ENCODE measurements at regions not wholly inside any gene's neighbourhood (a gene's known extent, or its start where the extent isn't known, plus 50 kb on each side); places are given as distances from the start of the nearest gene placed in this dataset.
"Not testable (repeated sequence)": the region's sequence is repeated elsewhere in the genome, so short reads cannot be mapped to it uniquely, and the experiment has no call there.

DNA sequence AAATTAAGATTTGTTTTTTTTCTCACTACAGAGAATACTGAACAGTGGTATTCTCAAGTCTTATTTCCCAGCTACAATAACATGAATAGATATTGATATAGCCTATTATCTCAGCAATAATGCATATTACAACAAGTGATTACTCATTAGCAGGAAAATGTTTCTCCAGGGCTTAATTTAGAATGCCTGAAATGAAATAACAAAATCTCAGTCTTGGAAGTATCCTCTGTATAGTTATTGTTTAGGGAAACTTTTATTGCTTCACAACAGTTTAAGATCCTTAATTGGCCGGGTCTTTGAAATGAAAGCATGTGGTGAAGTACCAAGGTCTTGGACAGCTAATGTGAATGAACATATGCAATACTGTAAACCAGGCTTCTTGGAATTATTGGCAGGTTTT is 79.1 kb upstream of the ZEB1 start:
- CTCF ChIA-PET = no interaction called here
- H3K4me1 ChIP-seq (replicated peaks; ENCODE audit: insufficient read depth) = 0 out of 2 replicates have a peak, but pooled peaks cover 9% of the 10 kb centered on the region
- no peaks in the 10 kb centered on the region for H4K20me1 ChIP-seq (ENCODE audit: insufficient read depth)
- TF ChIP-seq EZH2 (IDR thresholded peaks at IDR 0.05; ENCODE audit: low read depth) = no peak
- TF ChIP-seq, protein P1, sequence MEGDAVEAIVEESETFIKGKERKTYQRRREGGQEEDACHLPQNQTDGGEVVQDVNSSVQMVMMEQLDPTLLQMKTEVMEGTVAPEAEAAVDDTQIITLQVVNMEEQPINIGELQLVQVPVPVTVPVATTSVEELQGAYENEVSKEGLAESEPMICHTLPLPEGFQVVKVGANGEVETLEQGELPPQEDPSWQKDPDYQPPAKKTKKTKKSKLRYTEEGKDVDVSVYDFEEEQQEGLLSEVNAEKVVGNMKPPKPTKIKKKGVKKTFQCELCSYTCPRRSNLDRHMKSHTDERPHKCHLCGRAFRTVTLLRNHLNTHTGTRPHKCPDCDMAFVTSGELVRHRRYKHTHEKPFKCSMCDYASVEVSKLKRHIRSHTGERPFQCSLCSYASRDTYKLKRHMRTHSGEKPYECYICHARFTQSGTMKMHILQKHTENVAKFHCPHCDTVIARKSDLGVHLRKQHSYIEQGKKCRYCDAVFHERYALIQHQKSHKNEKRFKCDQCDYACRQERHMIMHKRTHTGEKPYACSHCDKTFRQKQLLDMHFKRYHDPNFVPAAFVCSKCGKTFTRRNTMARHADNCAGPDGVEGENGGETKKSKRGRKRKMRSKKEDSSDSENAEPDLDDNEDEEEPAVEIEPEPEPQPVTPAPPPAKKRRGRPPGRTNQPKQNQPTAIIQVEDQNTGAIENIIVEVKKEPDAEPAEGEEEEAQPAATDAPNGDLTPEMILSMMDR (conservative IDR thresholded peaks at IDR 0.05) = no peak
- H3K36me3 ChIP-seq (ENCODE audit: low read depth) = no peaks in the 10 kb centered on the region
- no peaks in the 10 kb centered on the region for H3K9me3 ChIP-seq (ENCODE audit: insufficient read depth, low read depth)
- no peaks in the 10 kb centered on the region for H3K9me2 ChIP-seq (ENCODE audit: insufficient read depth)
- no peak overlapping the region for H3K27ac ChIP-seq
- H3K4me2 ChIP-seq = no peak overlapping the region
- no peak overlapping the region for H2AFZ ChIP-seq
- no peaks in the 10 kb centered on the region for H3F3A ChIP-seq (ENCODE audit: insufficient read depth, low read depth)
- intact Hi-C loops (cut with micrococcal nuclease; ENCODE audit: unreplicated experiment) = no loop called here
- POLR2A ChIA-PET (ENCODE audit: unreplicated experiment) = interaction anchor here (0.5 kb wide), 1 partner anchor 947 kb away, joined by 9 read pairs; no protein-coding TSS in a partner anchor
- H3K4me3 ChIP-seq = no peak overlapping the region
- no peak for DNase-seq
- no TSS peak for BruUV-seq (replicated peaks)
- H3K79me2 ChIP-seq (ENCODE audit: low read depth) = no peaks in the 10 kb centered on the region
- no peaks in the 10 kb centered on the region for H3K27me3 ChIP-seq (ENCODE audit: insufficient read depth, low read depth)

DNA sequence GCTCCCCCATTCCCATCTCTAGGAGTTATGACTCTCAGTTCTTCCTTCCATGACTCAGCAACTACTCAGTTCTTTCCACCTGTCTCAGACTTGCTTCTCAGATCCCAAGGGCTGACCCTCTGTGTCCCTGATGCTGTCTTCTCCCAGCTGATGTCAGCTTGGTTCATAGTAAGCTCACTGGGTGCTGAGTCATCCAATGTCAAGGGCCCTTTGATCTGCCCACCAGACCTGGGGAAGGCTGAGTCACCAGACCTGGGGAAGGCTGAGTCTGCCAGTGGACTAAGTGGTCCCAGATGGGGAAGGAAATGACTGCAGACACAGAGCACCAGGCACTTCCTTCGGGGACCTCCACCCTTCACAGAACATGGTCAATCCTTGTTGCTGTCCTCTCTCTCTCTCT is 76.1 kb upstream of the ZEB1 start:
- DNase-seq = peak; percentile 51 to 67
- Histone ChIP-seq H3F3A (ENCODE audit: insufficient read depth, low read depth) (no peaks in the 10 kb centered on the region), H3K79me2 (ENCODE audit: low read depth) (no peaks in the 10 kb centered on the region), H3K9me3 (ENCODE audit: insufficient read depth, low read depth) (no peaks in the 10 kb centered on the region), H3K27ac (no peak overlapping the region; the same call in 1 of the 2 replicates), H2AFZ (no peak overlapping the region), H3K27me3 (ENCODE audit: insufficient read depth, low read depth) (no peaks in the 10 kb centered on the region), H3K4me2 (no peak overlapping the region), H4K20me1 (ENCODE audit: insufficient read depth) (no peaks in the 10 kb centered on the region), H3K4me1 (replicated peaks; ENCODE audit: insufficient read depth) (0 out of 2 replicates have a peak, but pooled peaks cover 9% of the 10 kb centered on the region), H3K4me3 (no peak overlapping the region), H3K9me2 (ENCODE audit: insufficient read depth) (no peaks in the 10 kb centered on the region), H3K36me3 (ENCODE audit: low read depth) (no peaks in the 10 kb centered on the region)
- intact Hi-C loops (cut with micrococcal nuclease; ENCODE audit: unreplicated experiment) = no loop called here
- CTCF ChIA-PET = no interaction called here
- no peak for TF ChIP-seq EZH2 (IDR thresholded peaks at IDR 0.05; ENCODE audit: low read depth)
- TF ChIP-seq, protein P1 (conservative IDR thresholded peaks at IDR 0.05) = no peak
- POLR2A ChIA-PET (ENCODE audit: unreplicated experiment) = no interaction called here
- BruUV-seq (replicated peaks) = no TSS peak

DNA sequence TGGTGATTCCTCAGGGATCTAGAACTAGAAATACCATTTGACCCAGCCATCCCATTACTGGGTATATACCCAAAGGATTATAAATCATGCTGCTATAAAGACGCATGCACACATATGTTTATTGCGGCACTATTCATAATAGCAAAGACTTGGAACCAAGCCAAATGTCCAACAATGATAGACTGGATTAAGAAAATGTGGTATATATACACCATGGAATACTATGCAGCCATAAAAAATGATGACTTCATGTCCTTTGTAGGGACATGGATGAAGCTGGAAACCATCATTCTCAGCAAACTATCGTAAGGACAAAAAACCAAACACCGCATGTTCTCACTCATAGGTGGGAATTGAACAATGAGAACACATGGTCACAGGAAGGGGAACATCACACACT is 67.9 kb upstream of the ZEB1 start:
- intact Hi-C loops (cut with micrococcal nuclease; ENCODE audit: unreplicated experiment) = not testable (repeated sequence)

DNA sequence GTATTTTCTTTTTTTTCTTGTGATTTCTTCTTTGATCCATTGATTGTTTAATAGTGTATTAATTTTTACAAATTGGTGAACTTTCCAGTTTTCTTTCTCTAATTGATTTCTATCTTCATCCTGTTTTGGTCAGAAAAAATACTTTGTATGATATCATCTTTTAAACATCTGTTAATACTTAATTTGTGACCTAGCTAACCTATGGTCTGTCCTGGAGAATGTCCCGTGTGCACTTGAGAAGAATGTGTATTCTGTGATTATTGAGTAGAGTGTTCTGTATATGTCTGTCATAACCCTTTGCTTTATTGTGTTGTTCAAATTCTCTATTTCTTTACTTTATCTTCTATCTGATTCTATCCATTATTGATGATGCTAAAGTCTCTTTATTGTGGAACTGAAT is 65.8 kb upstream of the ZEB1 start:
- BruUV-seq (replicated peaks) = no TSS peak

More for the DNA sequence above, 67.9 kb upstream of the ZEB1 start:
- H3K27ac ChIP-seq; H3K27me3 ChIP-seq (ENCODE audit: insufficient read depth, low read depth); POLR2A ChIA-PET (ENCODE audit: unreplicated experiment); H3F3A ChIP-seq (ENCODE audit: insufficient read depth, low read depth); H3K36me3 ChIP-seq (ENCODE audit: low read depth); H3K79me2 ChIP-seq (ENCODE audit: low read depth); H4K20me1 ChIP-seq (ENCODE audit: insufficient read depth); CTCF ChIA-PET; H3K4me2 ChIP-seq; H3K4me1 ChIP-seq (replicated peaks; ENCODE audit: insufficient read depth); H3K9me2 ChIP-seq (ENCODE audit: insufficient read depth); H3K9me3 ChIP-seq (ENCODE audit: insufficient read depth, low read depth); BruUV-seq (replicated peaks); DNase-seq; H2AFZ ChIP-seq; H3K4me3 ChIP-seq: not testable (repeated sequence)

More for the DNA sequence above, 65.8 kb upstream of the ZEB1 start:
- Histone ChIP-seq H3K27me3 (ENCODE audit: insufficient read depth, low read depth) (no peaks in the 10 kb centered on the region), H3F3A (ENCODE audit: insufficient read depth, low read depth) (no peaks in the 10 kb centered on the region), H3K4me3 (no peak overlapping the region), H3K4me1 (replicated peaks; ENCODE audit: insufficient read depth) (no peaks in the 10 kb centered on the region), H3K79me2 (ENCODE audit: low read depth) (no peaks in the 10 kb centered on the region), H3K9me2 (ENCODE audit: insufficient read depth) (no peaks in the 10 kb centered on the region), H4K20me1 (ENCODE audit: insufficient read depth) (no peaks in the 10 kb centered on the region), H3K36me3 (ENCODE audit: low read depth) (no peaks in the 10 kb centered on the region), H2AFZ (no peak overlapping the region), H3K9me3 (ENCODE audit: insufficient read depth, low read depth) (no peaks in the 10 kb centered on the region; the same call in 1 of the 2 replicates), H3K27ac (no peak overlapping the region), H3K4me2 (no peak overlapping the region)
- intact Hi-C loops (cut with micrococcal nuclease; ENCODE audit: unreplicated experiment) = no loop called here
- TF ChIP-seq, protein P1 (conservative IDR thresholded peaks at IDR 0.05) = no peak
- TF ChIP-seq EZH2 (IDR thresholded peaks at IDR 0.05; ENCODE audit: low read depth) = no peak
- no peak for DNase-seq
- CTCF ChIA-PET = no interaction called here
- POLR2A ChIA-PET (ENCODE audit: unreplicated experiment) = no interaction called here

All from PC-9 (cell line).